DMS53 treated with DMSO at 0.1 percent for 48 hours (cell line): ENCODE measurements at regions not wholly inside any gene's neighbourhood (a gene's known extent, or its start where the extent isn't known, plus 50 kb on each side); places are given as distances from the start of the nearest gene placed in this dataset.

Source experiments
- DNase-seq: peaks from one replicate; lab custom pipeline; 2025; ENCODE audit not compliant: unreplicated experiment; lab: John Stamatoyannopoulos, UW

DNA sequence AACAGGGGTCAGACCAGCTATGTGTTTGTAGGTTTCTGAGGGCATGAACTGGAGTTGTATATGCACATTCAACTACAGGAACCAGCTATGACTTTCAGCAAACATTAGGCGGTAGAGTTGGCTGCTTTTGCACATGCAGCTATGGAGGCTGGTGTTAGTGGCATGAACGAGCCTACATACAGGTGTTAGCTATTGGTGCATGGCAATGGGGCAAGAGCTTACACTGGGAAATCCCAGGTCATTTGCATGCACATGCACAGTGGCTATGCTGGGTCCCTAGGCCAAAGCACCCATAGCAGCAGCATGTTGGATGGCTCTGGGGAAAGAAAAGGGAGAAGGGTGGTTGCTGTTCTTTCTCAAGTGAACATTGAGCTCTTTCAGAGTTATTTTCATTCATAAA, 1018.5 kb upstream of the PHF14 start:
- DNase-seq: no peak

DNA sequence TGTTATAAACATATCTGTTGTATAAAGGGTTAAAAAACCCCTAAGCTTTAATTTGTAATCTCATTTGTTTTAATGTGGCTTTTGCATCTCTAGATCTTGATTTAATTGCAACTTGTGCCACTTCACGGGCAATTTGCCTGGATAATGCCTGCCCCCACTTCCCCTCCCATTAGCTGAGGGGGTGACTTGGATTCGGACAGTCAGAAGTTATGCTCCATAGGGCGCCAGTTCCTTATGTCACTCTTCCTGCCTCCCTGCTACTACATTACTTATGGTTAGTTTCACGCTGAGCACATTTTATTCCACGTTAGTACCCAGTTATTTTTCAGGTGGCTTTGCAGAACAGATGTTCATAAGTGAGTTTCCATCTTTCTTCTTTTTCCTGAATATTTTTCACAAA, 1015.2 kb upstream of the PHF14 start:
- no peak for DNase-seq

DNA sequence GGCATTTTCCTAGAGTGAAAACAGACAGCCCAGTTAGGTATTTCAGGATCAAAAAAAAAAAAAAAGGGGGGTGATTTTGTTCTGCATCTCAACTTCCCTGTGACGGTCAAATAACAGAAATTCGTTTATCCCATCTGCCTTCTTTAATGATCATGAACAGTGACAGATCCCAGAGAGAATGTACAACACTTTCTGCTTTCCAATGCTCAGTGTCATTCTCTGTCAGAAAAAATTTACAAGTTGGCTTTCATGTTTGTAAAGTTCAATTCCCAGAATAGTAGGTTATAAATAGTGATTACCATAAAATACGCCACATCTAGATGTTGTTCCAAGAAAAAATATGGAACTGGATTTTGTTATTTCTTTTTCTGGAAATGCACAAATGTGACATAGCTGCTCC, 1013.2 kb upstream of the PHF14 start:
- DNase-seq: no peak

DNA sequence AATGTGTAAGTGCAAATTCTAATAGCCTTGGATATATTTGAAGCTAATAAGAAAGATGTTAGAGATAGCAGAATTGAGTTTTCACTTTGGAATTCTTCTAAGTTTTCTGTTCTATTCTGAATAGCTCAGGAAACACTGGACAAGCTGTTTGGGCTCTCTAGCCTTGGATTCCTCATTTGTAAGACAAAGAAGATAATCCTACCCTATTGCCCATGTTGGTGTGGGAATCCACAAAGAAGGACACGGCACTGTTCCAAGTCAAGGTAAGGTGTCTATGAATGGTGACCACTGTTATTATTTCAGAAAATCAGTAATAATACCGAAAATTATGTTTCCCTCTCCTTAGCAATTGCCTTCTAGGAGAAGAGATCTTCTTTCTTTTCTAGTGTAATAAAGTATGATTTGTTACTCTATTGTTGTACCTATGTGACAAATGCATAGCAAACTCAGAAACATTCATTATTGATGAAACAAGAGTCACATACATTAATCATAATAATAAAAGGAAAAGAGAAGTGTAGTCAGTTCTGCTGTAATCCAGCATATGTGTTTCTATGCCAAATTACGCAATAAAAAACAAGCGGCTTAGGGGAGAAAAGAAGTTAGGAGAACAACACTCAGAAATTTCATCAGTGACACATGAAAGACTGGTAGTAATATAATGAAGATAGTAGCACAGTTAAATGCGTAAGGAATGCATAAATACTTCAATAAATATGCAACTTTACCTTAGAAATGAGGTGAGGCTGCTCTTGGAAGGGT, 1012.3 kb upstream of the PHF14 start:
- DNase-seq: no peak

DNA sequence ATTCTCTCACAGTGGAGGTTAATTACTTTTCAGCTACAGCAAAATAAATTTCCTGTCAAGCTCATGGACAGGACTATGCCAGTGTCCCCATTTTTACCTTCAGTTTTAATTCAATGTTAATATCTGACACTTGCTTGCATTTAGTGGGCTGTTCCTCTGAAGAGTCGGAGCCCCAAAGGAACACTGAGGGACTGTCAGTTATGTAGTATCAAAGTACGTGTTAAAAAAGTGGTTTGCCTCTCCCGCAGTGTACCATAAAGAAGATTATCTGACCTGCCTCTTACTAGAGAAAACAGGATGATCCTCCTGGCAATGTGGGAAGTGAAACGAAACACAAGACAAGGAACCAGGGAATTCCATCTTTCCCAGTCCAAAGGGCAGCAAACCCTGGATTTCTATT, 1010.9 kb upstream of the PHF14 start:
- DNase-seq: no peak

DNA sequence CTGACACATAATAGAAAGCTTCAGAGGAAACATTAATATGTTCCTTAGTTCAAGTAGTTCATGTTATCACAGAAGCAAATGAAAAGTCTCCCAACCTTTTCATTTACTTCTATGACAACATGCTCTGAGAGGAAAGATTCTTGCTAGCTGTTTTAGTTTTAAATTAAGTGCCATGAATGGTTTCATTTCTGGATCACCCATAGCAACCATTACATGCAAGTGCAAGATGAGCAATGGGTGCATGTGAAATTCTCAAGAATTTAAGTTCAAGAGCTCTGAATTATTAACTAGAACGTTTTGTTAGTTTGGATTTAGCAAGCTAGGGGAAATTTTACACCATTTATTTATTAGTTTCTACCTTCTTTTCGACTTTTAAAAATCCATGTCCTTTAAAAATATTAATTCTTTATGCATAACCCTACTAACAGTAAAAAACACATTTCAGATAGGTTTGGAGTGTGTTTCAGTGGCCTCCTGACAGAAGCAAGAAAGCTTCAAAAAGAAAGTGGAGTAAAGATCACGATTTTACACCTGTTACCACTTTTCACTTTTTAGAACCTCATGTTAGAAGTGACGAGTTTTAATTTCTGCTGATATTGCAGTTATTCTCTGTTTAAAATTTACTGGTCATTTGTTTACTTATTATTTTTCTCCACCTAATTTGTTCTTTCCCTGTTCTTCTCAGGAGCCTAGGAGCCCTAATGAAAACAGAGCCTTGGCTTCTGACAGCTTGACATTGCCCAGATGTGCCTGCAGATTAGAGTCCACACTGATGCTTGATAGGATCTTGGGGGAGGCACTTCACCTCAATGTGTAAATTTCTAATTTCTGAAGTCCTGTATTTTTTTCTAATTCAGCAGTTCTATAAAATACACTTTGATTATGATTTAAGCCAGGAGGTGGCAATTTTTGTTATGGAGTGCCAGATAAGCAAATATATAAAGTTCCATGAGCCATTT, 995.3 kb upstream of the PHF14 start:
- DNase-seq: no peak

DNA sequence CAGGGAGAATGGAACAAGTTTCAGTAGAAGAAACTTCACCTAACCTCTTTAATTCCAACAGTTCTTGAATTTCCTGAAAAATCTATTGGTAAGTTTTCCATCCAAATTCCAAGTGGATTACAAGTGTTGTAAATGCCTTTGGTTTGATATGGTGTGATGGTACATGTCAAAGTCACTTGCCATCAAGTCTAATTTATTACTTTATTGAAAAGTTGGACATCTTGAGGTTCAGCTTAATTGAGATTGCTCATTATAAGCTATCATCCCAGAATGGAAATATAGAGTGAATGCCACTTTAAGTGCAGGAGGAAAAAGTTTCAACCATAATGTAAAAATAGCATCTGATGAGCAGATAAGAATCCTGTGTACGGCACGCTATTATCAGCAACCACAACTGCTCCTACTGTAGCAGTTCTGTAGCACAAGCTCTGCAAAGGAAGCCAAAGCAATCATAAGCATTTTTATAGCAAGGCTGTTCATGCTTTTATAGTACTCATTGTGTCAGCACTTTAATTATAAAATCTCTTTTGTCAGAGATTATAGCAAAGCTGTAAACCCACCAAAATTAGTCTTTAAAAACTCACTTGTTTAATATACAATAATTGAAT, 991.8 kb upstream of the PHF14 start:
- DNase-seq: no peak

DNA sequence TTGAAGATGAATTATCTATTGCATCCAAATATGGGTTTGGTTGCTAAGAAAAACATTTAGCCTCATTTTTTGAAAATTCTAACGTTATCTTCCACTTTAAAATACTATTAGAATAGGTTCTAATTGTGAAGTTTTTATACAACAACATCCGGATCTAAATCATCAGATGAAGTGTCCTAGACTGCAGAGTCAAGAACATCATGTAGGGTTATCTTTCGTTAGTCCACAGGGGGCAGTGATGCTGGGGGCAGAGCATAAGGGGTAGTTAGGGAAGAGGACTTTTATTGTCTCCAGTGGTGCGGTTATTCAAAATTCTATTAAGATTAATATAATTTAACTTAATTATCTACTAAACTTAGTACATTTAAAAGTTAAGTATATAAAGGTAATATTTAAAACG, 990.6 kb upstream of the PHF14 start:
- DNase-seq: no peak

DNA sequence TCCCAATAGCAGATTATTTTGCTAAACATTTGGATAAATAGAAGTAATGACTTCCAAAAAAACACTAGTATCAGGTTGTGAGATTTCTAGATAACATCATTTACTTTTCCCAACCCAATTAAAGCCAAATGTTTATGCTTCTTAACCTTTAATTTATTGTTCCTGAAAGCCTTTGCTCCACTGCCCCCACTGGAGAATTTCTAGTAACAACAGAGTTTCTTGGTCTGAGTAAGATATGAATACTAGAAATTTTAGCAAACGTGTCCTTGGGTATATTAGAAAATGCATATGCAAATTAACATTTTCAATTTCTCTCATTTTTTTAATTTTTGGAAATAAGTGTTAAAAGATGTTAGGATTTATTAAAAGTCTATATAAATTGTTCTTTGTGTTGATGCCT, 958.0 kb upstream of the PHF14 start:
- DNase-seq: no peak

DNA sequence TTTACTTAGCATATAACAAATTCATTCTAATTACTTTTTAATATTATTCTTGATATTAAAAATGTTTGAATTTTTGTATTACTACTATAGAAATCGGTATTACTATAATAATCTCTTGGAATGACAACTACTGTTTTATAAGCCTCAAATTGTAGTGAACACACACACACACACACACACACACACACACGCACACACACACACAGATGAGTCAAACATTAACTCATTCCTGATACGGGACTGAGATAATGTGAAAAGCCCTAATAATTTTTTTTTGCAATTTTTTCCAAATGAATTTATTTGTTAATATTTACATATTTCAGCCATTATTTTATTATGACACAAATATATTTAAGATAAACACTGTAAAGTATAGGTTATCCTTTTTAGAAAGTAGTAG, 951.2 kb upstream of the PHF14 start:
- DNase-seq: no peak

DNA sequence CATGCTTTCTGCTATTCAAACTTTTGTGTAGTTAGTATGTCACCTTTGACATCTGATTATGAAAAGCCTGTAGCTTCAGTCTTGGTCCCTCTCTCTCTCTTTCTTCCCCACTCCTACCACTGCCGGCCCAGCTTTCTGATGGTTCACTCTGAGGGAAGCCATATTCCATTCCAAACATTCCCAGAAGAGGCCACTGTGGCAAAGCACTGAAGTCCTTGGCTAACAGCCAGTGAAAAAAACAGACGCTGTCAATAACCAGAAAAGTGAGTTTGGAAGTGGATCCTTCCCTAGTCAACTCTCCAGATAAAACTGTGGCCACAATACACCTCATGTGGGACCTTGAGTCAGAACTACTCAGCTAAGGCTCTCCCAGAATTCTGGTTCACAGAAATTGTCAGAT, 950.7 kb upstream of the PHF14 start:
- DNase-seq: peak; percentile 90

DNA sequence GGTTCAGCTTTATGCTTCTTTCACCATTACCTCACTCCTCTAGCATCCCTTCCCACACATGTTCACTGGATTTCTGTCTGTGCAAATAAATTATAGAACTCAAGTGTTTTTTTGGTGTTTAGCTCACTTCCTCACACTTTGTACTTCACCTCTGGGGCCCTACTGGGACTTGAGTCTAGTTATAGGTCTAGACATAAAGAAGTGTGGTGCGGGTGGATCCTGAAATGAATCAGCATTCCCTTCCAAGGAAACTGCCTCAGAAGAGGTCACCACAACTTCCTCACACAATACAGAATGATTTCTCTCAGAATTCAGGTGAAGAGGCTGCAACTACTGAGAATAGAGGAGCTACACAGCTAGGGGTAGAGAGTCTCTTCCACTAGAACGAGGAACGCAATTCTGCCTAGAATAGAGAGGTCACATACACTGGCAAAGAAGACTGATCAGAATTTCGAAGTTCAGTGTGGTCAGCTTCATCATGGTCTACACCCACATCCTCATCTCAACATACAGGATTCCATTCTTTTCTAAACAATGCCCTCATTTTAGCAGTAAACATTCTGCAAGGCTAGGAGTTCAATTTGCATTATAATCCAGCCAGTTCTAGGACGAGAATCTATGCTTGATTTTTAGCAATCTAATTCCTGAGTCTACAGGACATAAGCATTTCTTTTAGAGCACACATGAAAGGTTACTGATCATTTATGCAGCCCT, 938.7 kb upstream of the PHF14 start:
- no peak for DNase-seq

DNA sequence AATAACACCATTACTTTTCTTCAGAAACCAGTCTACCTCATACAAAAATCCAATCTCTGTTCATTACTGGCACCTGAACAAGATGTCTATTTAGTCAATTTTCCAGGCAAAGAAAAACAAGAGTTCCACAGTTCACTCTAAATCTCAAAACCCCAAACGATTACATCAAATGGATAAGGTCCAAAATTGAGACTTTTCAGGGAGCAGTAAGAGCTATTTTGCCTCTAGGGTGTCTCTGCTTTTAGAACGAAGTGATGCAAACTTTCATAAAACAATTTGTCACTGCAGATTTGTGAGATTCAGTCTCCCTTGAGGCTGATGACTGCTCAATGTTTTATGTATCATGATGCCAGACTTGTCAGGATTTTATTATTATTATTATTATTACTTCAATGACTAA, 937.0 kb upstream of the PHF14 start:
- DNase-seq: no peak

DNA sequence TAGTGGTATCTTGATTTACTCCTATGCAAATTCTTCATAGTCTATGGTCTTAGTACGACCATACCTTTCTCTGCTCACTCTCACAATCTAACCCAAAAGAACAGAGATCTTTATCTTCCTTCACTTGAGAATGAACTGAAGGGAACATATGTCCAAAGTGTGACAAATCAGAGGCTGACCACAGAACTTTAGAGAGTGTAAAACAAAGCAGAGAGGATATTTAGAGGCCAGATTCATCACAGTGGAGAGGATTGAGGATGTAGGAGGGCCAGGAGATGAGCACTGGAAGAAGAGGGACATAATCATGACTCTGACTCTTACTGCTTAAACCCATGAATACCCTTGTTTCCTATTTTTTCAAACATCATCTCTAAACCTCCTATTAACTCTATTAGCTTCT, 935.3 kb upstream of the PHF14 start:
- DNase-seq: no peak

DNA sequence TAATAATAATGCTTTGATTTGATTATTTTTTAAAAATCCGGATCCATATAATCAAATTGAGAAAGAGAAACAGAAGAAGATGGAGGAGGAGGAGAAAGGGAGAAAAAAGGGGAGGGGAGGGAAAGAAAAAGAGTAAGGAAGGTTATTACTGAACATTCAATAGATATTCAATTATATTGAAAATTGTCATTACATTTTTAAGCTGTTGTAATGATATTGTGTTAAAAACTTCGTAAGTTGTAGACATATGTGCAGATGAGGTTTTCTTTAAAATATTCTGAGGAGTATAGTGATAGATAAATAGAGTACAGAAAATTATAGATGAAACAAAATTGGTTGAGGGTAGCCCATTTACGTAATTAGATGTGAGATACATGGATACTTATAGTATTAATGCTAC, 933.0 kb upstream of the PHF14 start:
- no peak for DNase-seq

DNA sequence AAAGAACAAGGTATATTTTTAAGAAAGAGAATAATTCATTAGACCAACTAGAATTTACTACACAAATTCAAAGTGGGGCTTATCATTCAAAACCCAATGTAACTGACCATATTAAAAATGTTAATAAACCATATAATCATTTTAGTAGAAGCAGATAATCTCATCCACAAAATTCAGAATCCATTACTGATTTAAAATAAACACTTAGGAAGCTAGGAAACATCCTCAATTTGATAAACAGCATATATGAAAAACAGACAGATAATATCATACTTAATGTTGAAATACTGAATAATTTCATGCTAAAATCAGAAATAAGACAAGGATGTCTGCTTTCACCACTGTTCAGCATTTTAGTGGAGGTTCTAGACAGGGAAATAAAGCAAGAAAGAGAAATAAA, 902.8 kb upstream of the PHF14 start:
- no peak for DNase-seq

DNA sequence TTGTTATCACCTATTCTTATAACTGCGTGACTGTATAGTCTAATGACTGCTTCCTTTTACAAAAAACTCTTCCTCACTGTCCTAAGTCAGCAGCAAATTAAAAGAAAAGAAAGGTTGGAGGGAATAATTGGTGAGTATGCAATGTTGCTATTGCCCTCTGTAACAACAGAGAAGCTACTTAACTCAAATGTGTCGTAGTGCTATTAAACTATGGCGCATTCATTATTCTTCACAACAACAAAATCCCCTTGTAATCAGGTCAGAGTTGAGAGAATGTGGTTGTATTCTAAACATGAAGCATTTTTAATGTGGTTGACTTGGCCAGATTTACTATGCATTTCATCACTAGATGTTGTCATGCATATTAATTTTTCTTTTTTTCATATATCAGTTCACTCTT, 897.8 kb upstream of the PHF14 start:
- DNase-seq: no peak

DNA sequence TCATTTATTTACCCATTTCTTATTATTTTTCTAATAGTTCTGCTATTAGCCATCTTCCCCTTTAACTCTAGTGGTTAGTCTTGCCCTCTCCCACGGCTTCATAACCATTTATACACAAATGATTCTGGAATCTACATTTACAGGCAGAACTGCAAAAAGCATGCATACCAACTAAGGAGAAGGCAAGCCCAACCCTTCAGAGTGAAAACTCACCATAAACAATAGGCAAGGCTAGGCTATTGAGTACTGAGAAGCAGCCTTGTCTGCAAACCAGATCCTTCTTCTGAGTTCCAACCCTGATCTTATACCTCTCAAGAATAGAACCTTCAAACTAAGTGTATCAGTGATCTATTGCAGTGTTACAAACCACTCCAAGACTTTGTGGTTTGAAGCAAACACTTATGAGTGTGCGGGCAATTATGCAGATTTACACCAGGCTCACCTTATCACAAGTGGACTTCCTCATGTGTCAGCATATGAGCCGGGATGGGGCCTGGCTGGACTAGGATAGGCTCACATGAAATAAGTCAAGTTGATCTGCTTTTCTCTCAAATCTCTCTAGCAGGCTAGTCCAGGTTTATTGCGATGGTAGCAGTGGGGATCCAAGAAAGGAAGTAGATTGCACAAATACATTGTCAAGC, 896.9 kb upstream of the PHF14 start:
- DNase-seq: no peak

DNA sequence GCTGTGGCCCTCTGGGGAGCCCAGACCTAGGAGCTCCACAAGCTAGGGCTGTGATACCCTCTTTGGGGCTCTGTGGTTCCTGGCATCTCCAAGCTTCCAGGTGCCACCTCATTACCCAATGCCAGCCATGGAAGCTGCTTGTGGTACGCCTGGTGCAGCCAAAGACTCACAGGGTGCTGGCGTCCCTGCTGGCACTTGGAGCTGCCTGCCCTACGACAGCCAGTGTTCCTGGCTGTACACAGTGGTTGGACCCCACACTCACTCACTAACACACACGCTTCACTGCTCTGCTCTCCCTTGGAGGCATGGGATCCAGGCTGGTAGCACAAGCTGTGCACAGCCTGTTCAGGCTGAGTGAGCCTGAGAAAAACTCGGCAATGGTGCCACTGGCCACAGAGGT, 894.1 kb upstream of the PHF14 start:
- no peak for DNase-seq

DNA sequence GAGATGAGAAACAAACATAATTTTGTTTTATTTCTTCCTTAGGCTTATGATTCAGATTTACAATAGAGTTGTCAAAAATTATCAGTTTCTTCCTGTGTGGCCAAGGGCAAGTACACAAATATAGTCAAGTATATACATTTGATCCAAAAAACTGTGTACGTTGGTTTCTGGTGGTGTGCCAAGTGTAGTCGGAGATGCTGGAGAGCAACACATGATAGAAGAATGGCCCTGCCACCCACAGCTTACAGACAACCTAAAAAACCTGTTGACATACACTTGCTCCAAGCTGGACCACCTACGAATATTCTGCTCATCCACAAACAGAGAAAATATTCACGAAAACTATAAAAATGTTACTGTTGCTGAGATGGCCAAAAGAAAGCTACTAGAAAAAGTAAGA, 890.8 kb upstream of the PHF14 start:
- DNase-seq: no peak

DNA sequence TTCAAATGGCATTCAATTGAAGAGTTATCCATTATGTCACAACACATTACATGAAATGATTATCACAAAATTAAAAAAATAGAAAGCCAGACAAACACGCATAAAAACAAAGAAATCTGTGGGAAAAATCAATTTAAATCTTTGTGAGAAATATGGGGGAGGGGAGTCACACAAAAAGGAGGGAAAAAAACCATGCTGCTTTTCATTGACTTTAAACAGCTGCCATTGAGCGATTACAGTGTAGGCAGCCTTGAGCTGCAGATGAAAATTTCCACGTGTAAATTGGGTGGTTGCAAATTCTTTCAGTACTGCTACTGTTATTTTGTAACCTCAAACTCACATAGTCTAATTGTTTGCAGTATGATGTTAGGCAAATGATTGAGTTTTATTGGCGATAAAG, 889.9 kb upstream of the PHF14 start:
- DNase-seq: no peak
